SKM-1 treated with dmso at 0.1 percent for 144 hours (cell line): ENCODE measurements at regions not wholly inside any gene's neighbourhood (a gene's known extent, or its start where the extent isn't known, plus 50 kb on each side); places are given as distances from the start of the nearest gene placed in this dataset.

Experiments
- DNase-seq: peaks from one replicate; lab custom pipeline; 2025; ENCODE audit not compliant: unreplicated experiment; lab: John Stamatoyannopoulos, UW

DNA sequence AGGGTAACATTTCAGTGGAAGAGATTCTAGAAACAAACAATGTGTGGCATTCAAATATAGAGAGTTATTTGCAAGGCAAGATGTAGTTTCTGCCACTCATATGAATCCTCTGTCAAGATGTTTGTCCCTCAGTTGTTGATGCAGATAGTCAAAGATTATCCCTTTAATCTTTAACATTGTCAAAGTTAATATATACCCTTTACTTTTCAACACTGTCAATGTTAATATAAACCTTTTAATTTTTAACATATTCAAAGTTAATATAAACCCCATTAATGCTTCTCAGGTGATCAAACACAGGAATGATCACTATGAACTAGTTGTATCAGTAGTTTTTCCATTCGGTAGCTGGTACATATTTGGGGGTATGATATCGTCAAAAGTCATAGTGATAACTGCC is 51.9 kb upstream of the PICALM start:
- no peak for DNase-seq

DNA sequence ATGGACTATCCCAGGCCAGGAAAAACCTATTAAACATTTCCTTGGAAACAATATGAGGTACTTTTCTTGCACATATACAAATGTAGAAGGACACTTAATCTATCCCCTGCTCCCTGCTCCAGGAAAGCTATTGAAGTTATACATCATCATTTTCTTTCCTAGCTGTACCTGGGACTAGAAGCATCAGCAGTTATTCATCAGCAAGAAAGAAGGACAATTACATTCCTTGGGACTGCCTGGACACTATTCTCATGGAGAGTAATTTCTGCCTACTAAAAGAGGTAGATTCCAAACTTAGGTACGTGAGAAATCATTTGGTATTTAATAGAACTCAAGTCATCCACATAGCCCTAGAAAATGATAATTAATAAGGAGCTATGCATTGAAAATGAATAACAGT is 51.0 kb upstream of the PICALM start:
- no peak for DNase-seq

DNA sequence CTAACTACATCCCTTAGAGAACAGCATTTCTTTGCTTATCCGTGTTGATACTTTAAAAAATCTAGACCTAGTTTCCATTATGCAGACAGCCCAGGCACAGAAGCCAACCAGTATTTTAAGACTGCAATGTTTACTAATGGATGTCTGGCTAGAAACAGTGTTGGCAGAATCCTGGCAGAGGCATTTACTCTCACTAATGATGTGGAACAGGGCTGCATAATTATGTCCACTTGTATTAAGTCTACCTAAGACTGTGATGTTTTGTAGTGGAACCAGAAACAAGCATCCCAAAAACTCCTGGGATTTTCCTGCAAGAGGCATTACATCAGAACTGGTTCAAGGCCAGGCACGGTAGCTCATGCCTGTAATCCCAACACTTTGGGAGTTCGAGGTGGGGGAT is 50.2 kb upstream of the PICALM start:
- no peak for DNase-seq
